GM12878 (cell line): ENCODE measurements at regions not wholly inside any gene's neighbourhood (a gene's known extent, or its start where the extent isn't known, plus 50 kb on each side); places are given as distances from the start of the nearest gene placed in this dataset.

Source experiments
- CBX3 ChIP-seq: fragments of 200-600 bp; sonication (generic); IDR thresholded peaks from 2 replicates; pipeline ENCODE4 v1.6.1; 2016; ENCODE audit warnings: low read depth, borderline replicate concordance
- CTCF ChIP-seq, 3 experiments: IDR thresholded peaks in 2 of 3; conservative IDR thresholded peaks in 1 of 3; 2 replicates each; pipeline ENCODE4 v1.5.1; 2011; ENCODE audit warnings: low read depth in 3 of 3, low read length in 3 of 3, mild to moderate bottlenecking in 3 of 3, control low read depth in 2 of 3, moderate library complexity in 2 of 3, inconsistent platforms in 1 of 3, mixed read lengths in 1 of 3; ENCODE audit not compliant: control insufficient read depth in 2 of 3, insufficient read depth in 1 of 3; ENCODE audit errors: extremely low read depth in 1 of 3
- ETV6 ChIP-seq, 2 experiments: fragments of 450-650 bp in 1 of 2; IDR thresholded peaks in 1 of 2; conservative IDR thresholded peaks in 1 of 2; 2 replicates each; pipeline ENCODE4 v1.6.1; 2014; ENCODE audit warnings: antibody characterized with exemption in 1 of 2, borderline replicate concordance in 1 of 2, low read depth in 1 of 2, mild to moderate bottlenecking in 1 of 2, moderate library complexity in 1 of 2
- MAX ChIP-seq: IDR thresholded peaks from 2 replicates; pipeline ENCODE4 v1.6.1; 2012; ENCODE audit warnings: low read depth, low read length, improper control_type of control experiment
- NBN ChIP-seq: fragments of 450-650 bp; IDR thresholded peaks from 2 replicates; pipeline ENCODE4 v1.6.1; 2016
- RCOR1 ChIP-seq: conservative IDR thresholded peaks from 2 replicates; pipeline ENCODE4 v1.6.1; 2012; ENCODE audit warnings: low read depth, low read length, improper control_type of control experiment

GRCh38 chr13:34307607-34308006 lies 489.7 kb downstream of the RFC3 start:
- no peak for TF ChIP-seq CTCF (IDR thresholded peaks at IDR 0.05 in 2 of 3, conservative IDR thresholded peaks at IDR 0.05 in 1 of 3; ENCODE audit: control insufficient read depth in 2 of 3, extremely low read depth in 1 of 3, insufficient read depth in 1 of 3, low read depth in 3 of 3, low read length in 3 of 3)
- TF ChIP-seq MAX: no peak
- TF ChIP-seq NBN: no peak
- TF ChIP-seq RCOR1: no peak
- no peak for TF ChIP-seq CBX3
- TF ChIP-seq ETV6 (conservative IDR thresholded peaks at IDR 0.05 in 1 of 2, IDR thresholded peaks at IDR 0.05 in 1 of 2; ENCODE audit: borderline replicate concordance in 1 of 2, low read depth in 1 of 2): no peak
